ENCODE measurements at regions not wholly inside any gene's neighbourhood (a gene's known extent, or its start where the extent isn't known, plus 50 kb on each side); places are given as distances from the start of the nearest gene placed in this dataset.

GRCh38 chr2:103103678-103104077 is 341.8 kb downstream of the TMEM182 start:
- no peak for DNase-seq (ENCODE audit: low spot score)

GRCh38 chr2:103119352-103119751 is 357.5 kb downstream of the TMEM182 start:
- DNase-seq (ENCODE audit: low spot score), result no peak

GRCh38 chr2:103121106-103121505 is 359.3 kb downstream of the TMEM182 start:
- no peak for DNase-seq (ENCODE audit: low spot score)

- DNase-seq (ENCODE audit: low spot score), result no peak
Observed at GRCh38 chr2:103123516-103123915, 361.7 kb downstream of the TMEM182 start.

- DNase-seq (ENCODE audit: low spot score), result no peak
Observed at GRCh38 chr2:103130857-103131256, 369.0 kb downstream of the TMEM182 start.

- no peak for DNase-seq (ENCODE audit: low spot score)
Observed at GRCh38 chr2:103132536-103133217, 370.8 kb downstream of the TMEM182 start.

GRCh38 chr2:103135679-103136078 is 373.8 kb downstream of the TMEM182 start:
- DNase-seq (ENCODE audit: low spot score), result no peak

GRCh38 chr2:103138123-103138901 is 376.5 kb downstream of the TMEM182 start:
- DNase-seq (ENCODE audit: low spot score), result no peak

GRCh38 chr2:103139628-103140268 is 377.9 kb downstream of the TMEM182 start:
- DNase-seq (ENCODE audit: low spot score), result no peak

- DNase-seq (ENCODE audit: low spot score), result no peak
Observed at GRCh38 chr2:103144837-103145236, 383.0 kb downstream of the TMEM182 start.

GRCh38 chr2:103145739-103146138 is 383.9 kb downstream of the TMEM182 start:
- no peak for DNase-seq (ENCODE audit: low spot score)

GRCh38 chr2:103151046-103151445 is 389.2 kb downstream of the TMEM182 start:
- DNase-seq (ENCODE audit: low spot score), result no peak

GRCh38 chr2:103152556-103152955 is 390.7 kb downstream of the TMEM182 start:
- DNase-seq (ENCODE audit: low spot score), result no peak

GRCh38 chr2:103153580-103154284 is 391.9 kb downstream of the TMEM182 start:
- DNase-seq (ENCODE audit: low spot score), result no peak

GRCh38 chr2:103155308-103155707 is 393.5 kb downstream of the TMEM182 start:
- DNase-seq (ENCODE audit: low spot score), result no peak

- DNase-seq (ENCODE audit: low spot score), result no peak
Observed at GRCh38 chr2:103159018-103159417, 397.2 kb downstream of the TMEM182 start.

- DNase-seq (ENCODE audit: low spot score), result peak; percentile 45
Observed at GRCh38 chr2:103161456-103162289, 399.8 kb downstream of the TMEM182 start.

- DNase-seq (ENCODE audit: low spot score), result no peak
Observed at GRCh38 chr2:103164748-103165147, 402.9 kb downstream of the TMEM182 start.

- DNase-seq (ENCODE audit: low spot score), result no peak
Observed at GRCh38 chr2:103165836-103166235, 404.0 kb downstream of the TMEM182 start.

GRCh38 chr2:103166456-103167324 is 404.9 kb downstream of the TMEM182 start:
- DNase-seq (ENCODE audit: low spot score), result no peak

Measured in ureter (tissue), 1 donor.